ENCODE measurements at regions not wholly inside any gene's neighbourhood (a gene's known extent, or its start where the extent isn't known, plus 50 kb on each side); places are given as distances from the start of the nearest gene placed in this dataset.

- no peak for TF ChIP-seq CTCF (conservative IDR thresholded peaks at IDR 0.05; ENCODE audit: control insufficient read depth, insufficient read depth, low read depth, low read length)
- no peak overlapping the region for H3K4me3 ChIP-seq (ENCODE audit: control insufficient read depth, low read depth, low read length)
- no peak for DNase-seq (ENCODE audit: low read depth)
Observed at GRCh38 chr6:55047451-55048044, 126.8 kb upstream of the HCRTR2 start.

GRCh38 chr6:55049866-55050265 is 124.4 kb upstream of the HCRTR2 start:
- no peak for DNase-seq (ENCODE audit: low read depth)
- H3K4me3 ChIP-seq (ENCODE audit: control insufficient read depth, low read depth, low read length), result no peak overlapping the region
- TF ChIP-seq CTCF (conservative IDR thresholded peaks at IDR 0.05; ENCODE audit: control insufficient read depth, insufficient read depth, low read depth, low read length), result no peak

GRCh38 chr6:55052846-55053245 is 121.5 kb upstream of the HCRTR2 start:
- no peak for TF ChIP-seq CTCF (conservative IDR thresholded peaks at IDR 0.05; ENCODE audit: control insufficient read depth, insufficient read depth, low read depth, low read length)
- no peak overlapping the region for H3K4me3 ChIP-seq (ENCODE audit: control insufficient read depth, low read depth, low read length)
- no peak for DNase-seq (ENCODE audit: low read depth)

- TF ChIP-seq CTCF (conservative IDR thresholded peaks at IDR 0.05; ENCODE audit: control insufficient read depth, insufficient read depth, low read depth, low read length), result no peak
- DNase-seq (ENCODE audit: low read depth), result no peak
Observed at GRCh38 chr6:55058682-55059081, 115.6 kb upstream of the HCRTR2 start.

GRCh38 chr6:55064711-55065420 is 109.4 kb upstream of the HCRTR2 start:
- no peak for DNase-seq (ENCODE audit: low read depth)
- H3K4me3 ChIP-seq (ENCODE audit: control insufficient read depth, low read depth, low read length), result no peak overlapping the region
- TF ChIP-seq CTCF (conservative IDR thresholded peaks at IDR 0.05; ENCODE audit: control insufficient read depth, insufficient read depth, low read depth, low read length), result no peak

More at GRCh38 chr6:55058682-55059081, 115.6 kb upstream of the HCRTR2 start:
- no peak overlapping the region for H3K4me3 ChIP-seq (ENCODE audit: control insufficient read depth, low read depth, low read length)

- no peak overlapping the region for H3K4me3 ChIP-seq (ENCODE audit: control insufficient read depth, low read depth, low read length)
- peak; percentile 59 for TF ChIP-seq CTCF (conservative IDR thresholded peaks at IDR 0.05; ENCODE audit: control insufficient read depth, insufficient read depth, low read depth, low read length)
- DNase-seq (ENCODE audit: low read depth), result peak; percentile 57
Observed at GRCh38 chr6:55069132-55069781, 105.1 kb upstream of the HCRTR2 start.

Data from fibroblast of mammary gland (primary cell).